DOHH2 (cell line): ENCODE measurements at regions not wholly inside any gene's neighbourhood (a gene's known extent, or its start where the extent isn't known, plus 50 kb on each side); places are given as distances from the start of the nearest gene placed in this dataset.

ENCODE experiments used
- H3F3A ChIP-seq: fragments of 200-600 bp; sonication (generic), shearing (Covaris generic); 2 replicates; pipeline ENCODE4 v1.6.0; 2016; ENCODE audit warnings: antibody characterized with exemption, mild to moderate bottlenecking; ENCODE audit not compliant: control insufficient read depth, insufficient read depth
- H3K27ac ChIP-seq: fragments of 200-600 bp; sonication (generic); 2 replicates; pipeline ENCODE4 v1.5.1; 2014; ENCODE audit warnings: low read depth, mild to moderate bottlenecking, low read length, moderate library complexity
- H3K27me3 ChIP-seq: fragments of 200-600 bp; sonication (generic); 2 replicates; pipeline ENCODE4 v1.6.1; 2014; ENCODE audit warnings: mild to moderate bottlenecking, low read length, mixed read lengths; ENCODE audit not compliant: control insufficient read depth
- H3K36me3 ChIP-seq: fragments of 200-600 bp; sonication (generic); 2 replicates; pipeline ENCODE4 v1.6.1; 2014; ENCODE audit warnings: mild to moderate bottlenecking, low read length, moderate library complexity, mixed read lengths; ENCODE audit not compliant: control insufficient read depth
- H3K4me1 ChIP-seq: fragments of 200-600 bp; sonication (generic); 2 replicates; pipeline ENCODE4 v1.6.1; 2014; ENCODE audit warnings: mild to moderate bottlenecking, low read length, mixed read lengths; ENCODE audit not compliant: control insufficient read depth
- H3K4me2 ChIP-seq: fragments of 200-600 bp; sonication (generic); 2 replicates; pipeline ENCODE4 v1.6.0; 2014; ENCODE audit warnings: mild to moderate bottlenecking, low read length, moderate library complexity
- H3K4me3 ChIP-seq: fragments of 200-600 bp; sonication (generic); 2 replicates; pipeline ENCODE4 v1.5.1; 2014; ENCODE audit warnings: mild to moderate bottlenecking, low read length, mixed read lengths
- H3K79me2 ChIP-seq: fragments of 200-600 bp; sonication (generic); 2 replicates; pipeline ENCODE4 v1.6.1; 2014; ENCODE audit warnings: mild to moderate bottlenecking, low read length, mixed read lengths; ENCODE audit not compliant: control insufficient read depth
- H3K9me2 ChIP-seq: fragments of 200-600 bp; sonication (generic); replicated peaks from 2 replicates; pipeline ENCODE4 v1.6.1; 2014; ENCODE audit warnings: mild to moderate bottlenecking, low read length, mixed read lengths; ENCODE audit not compliant: control insufficient read depth
- H3K9me3 ChIP-seq: fragments of 200-600 bp; sonication (generic); 2 replicates; pipeline ENCODE4 v1.6.1; 2014; ENCODE audit warnings: antibody characterized with exemption, low read length, mixed read lengths; ENCODE audit not compliant: control insufficient read depth, insufficient read depth
- H4K20me1 ChIP-seq: fragments of 200-600 bp; sonication (generic); 2 replicates; pipeline ENCODE4 v1.6.0; 2014; ENCODE audit warnings: low read depth, mild to moderate bottlenecking, antibody characterized with exemption, low read length, moderate library complexity; ENCODE audit not compliant: control insufficient read depth, insufficient read depth
- CTCF ChIP-seq: fragments of 200-600 bp; sonication (generic); IDR thresholded peaks from one replicate; pipeline ENCODE4 v1.5.1; 2014; ENCODE audit warnings: antibody characterized with exemption, mild to moderate bottlenecking, low read depth, low read length; ENCODE audit not compliant: poor library complexity, severe bottlenecking
- EZH2phosphoT487 ChIP-seq: fragments of 200-600 bp; sonication (generic); IDR thresholded peaks from 2 replicates; pipeline ENCODE4 v1.6.1; 2017; ENCODE audit warnings: borderline replicate concordance, mild to moderate bottlenecking, antibody characterized with exemption, low read length, moderate library complexity, mixed read lengths

DNA sequence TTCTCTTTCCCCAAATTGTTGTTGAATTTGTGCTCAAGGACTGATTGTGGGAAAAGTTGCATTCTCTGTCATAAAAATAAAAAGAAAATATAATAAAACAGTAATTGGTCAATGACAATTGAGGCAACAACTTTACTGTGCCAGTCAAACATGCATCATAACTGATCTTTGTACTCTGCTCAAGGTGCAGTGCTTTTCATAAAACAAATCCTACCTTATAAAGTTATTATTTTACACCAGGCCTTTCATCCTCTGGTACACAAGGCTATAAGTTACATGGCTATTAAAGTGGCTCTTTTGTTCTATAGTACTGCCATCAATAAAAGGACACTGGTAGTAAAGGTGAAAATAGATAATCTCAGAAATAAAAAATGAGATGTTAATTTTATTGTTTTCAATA lies 761.9 kb downstream of the SATB2 start:
- Histone ChIP-seq H3K9me3 (no peaks in the 10 kb centered on the region), H3K4me1 (peaks cover 31% of the 10 kb centered on the region), H3K9me2 (no peaks in the 10 kb centered on the region), H3K27ac (no peak overlapping the region), H3F3A (no peaks in the 10 kb centered on the region), H3K4me2 (no peak overlapping the region), H3K27me3 (no peaks in the 10 kb centered on the region), H3K79me2 (no peaks in the 10 kb centered on the region), H4K20me1 (no peaks in the 10 kb centered on the region), H3K4me3 (no peak overlapping the region), H3K36me3 (no peaks in the 10 kb centered on the region)
- TF ChIP-seq CTCF (no peak), EZH2phosphoT487 (no peak)

DNA sequence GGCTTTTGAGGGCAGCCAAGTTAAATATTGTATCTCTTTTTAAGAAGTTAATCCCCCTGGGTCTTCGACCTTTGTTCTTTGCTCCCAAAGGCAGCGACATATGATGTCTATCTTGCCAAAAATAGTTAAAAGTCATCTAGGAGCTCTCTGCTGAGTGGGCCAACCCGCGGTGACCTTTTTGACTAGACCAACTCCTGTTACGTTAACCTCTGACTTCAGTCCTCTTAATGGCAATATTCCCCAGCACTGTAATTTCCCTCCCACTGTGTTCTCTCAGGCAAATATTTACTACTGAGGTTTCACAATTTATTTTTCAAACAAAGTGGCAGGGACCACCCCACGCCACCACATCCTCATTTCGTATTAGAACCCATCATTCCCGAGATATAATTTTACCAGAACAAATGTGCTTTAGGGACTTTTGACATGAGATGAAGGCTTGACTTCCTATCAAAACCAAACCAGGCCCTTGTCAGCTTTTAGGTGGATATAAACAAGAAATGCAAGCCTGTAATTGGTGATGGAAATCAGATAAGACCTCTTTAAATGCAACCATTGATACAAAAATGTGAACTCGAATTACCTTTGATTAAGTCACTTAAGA lies 764.7 kb downstream of the SATB2 start:
- H3K9me3 ChIP-seq = no peaks in the 10 kb centered on the region
- H3K4me3 ChIP-seq = no peak overlapping the region
- no peaks in the 10 kb centered on the region for H3K27me3 ChIP-seq
- no peak overlapping the region for H3K4me2 ChIP-seq
- H3F3A ChIP-seq = no peaks in the 10 kb centered on the region
- TF ChIP-seq EZH2phosphoT487 (no peak), CTCF (no peak)
- H4K20me1 ChIP-seq = no peaks in the 10 kb centered on the region
- no peaks in the 10 kb centered on the region for H3K36me3 ChIP-seq
- H3K4me1 ChIP-seq = peaks cover 7% of the 10 kb centered on the region
- H3K79me2 ChIP-seq = no peaks in the 10 kb centered on the region
- H3K9me2 ChIP-seq = no peaks in the 10 kb centered on the region
- H3K27ac ChIP-seq = no peak overlapping the region

DNA sequence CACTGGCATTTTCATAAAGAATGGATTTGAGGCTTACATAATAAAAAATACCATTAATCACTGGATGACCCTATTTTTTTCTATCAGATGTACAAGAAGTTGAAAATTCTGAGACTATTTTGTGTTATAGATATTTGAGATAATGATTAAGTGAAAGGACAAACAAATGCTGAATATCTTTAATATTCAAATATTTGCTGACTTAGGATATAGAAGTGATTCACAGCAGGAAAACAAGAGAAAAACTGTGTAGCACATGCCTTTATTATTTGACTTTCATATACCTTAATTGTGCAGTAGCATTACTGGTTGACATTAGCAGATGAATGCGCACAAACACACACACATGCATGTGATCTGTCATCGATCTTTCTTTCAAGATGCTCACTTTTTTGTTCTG lies 766.5 kb downstream of the SATB2 start:
- Histone ChIP-seq H3K4me2 (no peak overlapping the region), H3K36me3 (no peaks in the 10 kb centered on the region), H3K4me1 (no peaks in the 10 kb centered on the region), H3K9me3 (no peaks in the 10 kb centered on the region), H3K9me2 (no peaks in the 10 kb centered on the region), H3K79me2 (no peaks in the 10 kb centered on the region), H3K27ac (no peak overlapping the region), H3K27me3 (no peaks in the 10 kb centered on the region), H3K4me3 (no peak overlapping the region), H3F3A (no peaks in the 10 kb centered on the region), H4K20me1 (no peaks in the 10 kb centered on the region)
- TF ChIP-seq CTCF (no peak), EZH2phosphoT487 (no peak)
